HG03460 (cell line): ENCODE measurements at regions not wholly inside any gene's neighbourhood (a gene's known extent, or its start where the extent isn't known, plus 50 kb on each side); places are given as distances from the start of the nearest gene placed in this dataset.

Experiments used
- ATAC-seq: cut with Tn5 transposase; IDR thresholded peaks from one replicate; pipeline ENCODE4 v1.9.1; 2021; ENCODE audit not compliant: unreplicated experiment

DNA sequence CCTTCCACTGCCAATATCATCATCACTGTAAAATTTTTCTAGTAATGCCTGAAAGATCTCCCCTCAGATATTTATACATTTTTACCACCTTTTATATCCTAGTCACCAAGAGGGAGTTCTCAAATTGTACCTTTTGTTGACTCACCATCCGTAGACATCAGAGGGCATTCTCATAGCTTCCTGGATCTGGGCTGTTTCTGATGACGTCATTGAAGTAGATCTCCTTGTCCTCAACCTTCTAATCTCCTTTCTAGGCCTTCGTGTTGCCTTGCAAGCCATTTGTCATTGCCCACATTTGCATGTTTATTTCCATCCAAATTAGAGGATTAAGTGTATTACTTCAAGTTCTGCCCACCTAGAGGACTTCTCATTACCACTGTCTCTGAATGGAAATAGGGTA lies 193.4 kb upstream of the NRXN1 start:
- ATAC-seq: no peak

DNA sequence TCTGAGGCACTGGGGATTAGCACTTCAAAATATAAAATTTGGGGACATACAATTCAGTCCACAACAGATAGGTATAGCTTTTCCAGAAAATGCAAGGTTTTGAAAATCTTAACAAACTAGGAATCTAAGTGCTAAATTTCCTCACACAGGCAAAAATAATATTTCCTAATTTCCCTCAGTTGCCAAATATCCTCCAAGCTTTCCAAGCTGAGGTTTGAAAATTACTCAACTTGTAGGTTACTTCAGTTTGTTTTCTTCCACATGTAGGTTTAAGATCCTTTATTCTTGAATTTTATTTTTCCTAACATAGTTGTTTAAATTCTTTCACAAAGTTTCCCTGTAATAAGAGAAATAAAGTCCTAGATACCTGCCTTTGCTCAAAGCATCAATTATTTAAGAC lies 192.9 kb upstream of the NRXN1 start:
- no peak for ATAC-seq

DNA sequence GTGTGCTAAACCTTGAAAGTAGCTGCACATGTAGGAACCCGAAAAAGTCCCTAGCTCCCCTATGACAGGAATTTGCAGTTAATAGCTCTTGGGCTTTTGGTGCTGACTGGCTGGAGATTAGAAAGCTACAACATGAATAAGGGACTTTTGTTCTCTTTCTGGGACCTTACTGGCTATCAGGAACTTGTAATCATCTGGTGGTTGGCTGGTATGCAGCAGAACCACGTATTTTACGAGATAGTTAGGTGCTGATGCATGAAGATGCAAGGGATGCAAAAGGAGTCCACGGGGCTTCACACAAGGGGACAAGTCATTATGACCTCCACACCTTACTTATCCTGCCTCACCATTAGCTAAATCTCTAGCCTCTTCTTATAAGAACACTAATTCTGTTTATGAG lies 190.2 kb upstream of the NRXN1 start:
- no peak for ATAC-seq

DNA sequence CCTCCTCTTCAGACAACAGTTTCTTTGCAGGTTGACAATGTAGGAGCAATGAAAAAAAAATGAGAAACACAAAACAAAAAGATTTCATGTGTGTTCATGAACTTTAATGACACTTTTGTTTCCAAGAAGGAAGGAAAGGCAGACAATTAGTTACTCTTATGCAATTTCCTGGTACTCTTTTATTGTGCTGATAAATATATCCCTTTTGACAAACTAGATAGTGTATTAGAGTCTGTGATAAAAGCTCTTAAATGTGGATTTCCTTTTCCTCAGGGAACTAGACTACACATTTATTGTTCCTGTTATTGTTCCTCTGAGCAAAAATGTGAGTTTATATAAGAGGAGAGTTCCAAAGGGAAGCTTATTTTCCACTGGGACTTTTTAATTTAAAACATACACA lies 188.7 kb upstream of the NRXN1 start:
- ATAC-seq: no peak

DNA sequence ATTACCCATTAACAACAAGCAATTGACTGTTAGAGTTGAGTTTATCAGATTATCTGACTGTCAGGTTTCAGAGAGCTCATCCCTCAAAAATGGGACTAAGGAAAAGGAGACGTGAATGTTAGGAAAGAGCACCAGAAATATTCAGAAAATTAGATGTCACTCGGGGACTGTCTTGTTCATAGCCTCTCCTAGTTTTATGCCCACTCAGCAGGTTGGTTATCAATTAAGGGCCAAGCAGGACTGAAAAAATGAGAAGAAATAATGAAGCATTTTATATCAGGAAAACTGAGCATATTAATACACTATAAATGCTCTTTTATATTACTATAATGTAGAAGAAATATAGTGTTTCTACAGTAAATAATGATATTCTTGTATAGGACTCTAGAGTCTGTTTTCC lies 188.1 kb upstream of the NRXN1 start:
- ATAC-seq: no peak

DNA sequence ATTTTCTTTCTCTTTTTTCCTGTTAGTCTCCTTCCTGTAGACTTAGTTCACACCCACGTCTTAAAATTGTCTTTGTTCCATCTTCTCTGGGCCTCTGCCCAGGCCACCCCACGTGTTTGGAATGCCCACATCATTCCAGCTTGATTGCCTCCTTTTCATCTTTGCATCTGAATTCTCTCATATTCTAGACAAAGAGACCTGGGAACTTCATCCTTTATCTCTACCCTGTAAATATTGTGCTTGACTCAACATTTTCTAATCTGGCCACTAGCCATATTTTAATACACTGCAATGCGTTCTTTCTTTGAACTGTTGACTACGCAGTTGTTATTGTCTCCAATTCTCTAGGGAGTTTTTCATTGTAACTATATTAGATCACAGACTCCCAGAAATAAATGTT lies 187.5 kb upstream of the NRXN1 start:
- no peak for ATAC-seq

DNA sequence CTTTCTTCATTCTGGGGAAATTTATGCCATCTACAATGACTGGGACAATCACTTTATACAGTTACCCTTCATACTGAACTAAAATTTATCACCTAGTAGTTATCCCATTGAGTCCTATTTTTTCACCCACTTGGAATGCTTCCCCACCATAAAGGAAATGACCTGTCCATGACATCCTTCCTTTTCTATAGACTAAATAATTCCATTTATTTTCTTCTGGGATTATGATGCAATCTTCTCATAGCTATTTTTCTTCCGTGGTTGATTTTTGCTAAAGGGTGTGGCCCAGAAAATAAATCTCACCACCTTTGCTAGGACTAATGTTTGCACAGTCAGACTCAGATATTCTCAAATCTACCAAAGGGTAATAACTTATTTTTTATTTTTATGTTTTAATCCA lies 186.1 kb upstream of the NRXN1 start:
- no peak for ATAC-seq

DNA sequence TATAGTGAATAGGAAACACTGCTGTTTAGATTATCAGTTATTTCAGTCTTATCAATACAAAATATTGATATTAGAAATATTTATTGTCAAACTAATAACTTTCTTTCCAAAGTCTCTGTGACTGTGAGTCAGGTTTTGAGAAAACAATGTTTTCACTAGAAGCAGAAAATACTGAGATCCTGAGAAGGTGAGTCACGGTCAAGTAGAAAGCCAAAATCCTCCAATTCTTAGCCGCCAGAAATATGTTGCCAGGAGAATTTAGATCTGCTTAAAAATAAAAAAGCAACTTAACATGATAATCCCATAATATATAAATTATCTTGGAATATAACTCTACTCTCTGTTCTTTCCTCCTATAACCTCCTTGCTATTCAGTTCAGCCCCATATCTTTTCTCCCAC lies 181.9 kb upstream of the NRXN1 start:
- ATAC-seq: no peak

DNA sequence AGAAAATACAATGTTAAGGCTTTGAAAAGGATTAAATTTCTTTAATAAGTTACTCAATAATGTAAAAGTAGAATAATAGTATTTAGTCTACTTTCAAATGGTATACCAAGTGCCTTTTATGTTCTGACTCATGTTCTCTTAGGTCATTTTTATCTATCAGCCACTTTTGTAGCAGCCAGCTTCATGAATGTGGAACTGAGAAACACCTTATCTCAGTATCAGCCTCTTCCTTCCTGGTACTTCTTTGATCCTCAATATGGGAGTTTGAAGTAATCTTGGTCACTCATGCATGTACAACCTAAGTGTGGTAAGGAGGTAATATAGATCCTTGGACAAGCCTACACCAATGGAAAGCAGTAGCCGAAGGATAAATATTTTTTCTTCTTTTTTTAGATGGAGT lies 180.4 kb upstream of the NRXN1 start:
- ATAC-seq: no peak

DNA sequence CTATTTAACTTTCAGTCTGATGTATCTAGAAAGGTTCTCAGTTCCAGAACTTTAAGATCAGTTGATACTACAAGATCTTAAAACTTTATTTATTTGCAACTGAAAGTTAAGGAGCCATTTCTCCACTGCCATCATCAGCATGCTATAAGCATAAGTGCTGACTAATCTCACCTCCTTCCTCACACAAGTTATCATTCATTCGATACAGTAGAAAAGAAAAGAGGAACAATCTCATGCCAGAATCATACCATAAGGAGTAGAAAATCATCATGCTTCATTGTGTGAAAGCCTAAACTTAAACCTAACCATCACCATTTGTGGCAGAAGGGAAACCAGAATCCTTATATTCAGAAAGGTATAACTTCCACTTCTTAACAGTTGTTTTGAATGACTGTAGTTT lies 176.6 kb upstream of the NRXN1 start:
- no peak for ATAC-seq

DNA sequence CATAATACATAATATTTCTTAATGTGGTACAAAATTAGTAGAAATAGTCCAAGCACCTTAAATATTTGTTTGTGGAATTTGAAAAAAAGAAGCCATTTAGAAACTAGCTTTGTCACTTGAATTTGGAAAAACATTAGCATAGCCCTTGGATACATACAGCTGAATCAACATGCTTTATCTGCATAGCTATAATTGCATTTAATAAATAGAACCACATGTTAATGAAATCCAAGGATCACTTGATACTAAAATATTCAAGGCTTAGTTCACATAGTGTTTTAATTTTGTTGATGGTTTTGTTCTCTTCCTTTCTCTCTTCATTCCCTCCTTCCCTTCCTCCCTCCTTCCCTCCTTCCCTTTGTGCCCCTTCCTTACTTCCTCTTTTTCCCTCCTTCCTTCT lies 169.4 kb upstream of the NRXN1 start:
- no peak for ATAC-seq

DNA sequence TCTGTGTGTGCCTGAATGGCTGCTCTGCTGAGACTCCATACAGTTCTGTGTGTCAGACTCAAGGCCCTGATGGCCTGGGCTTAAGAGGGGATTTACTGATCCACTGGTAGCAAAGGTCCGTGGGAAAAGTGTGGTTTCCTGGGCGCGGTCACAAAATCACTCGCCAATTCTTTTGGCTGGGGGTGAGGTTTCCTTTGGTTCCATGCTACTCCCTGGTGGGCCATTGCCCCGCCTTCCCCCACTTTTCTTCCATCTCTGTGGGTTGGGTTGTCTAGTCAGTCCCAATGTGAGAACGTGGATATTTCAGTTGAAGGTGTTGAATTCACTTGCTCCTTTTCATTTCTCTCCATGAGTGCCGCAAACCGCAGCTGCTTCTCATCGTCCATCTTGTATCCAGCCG lies 162.7 kb upstream of the NRXN1 start:
- no peak for ATAC-seq

DNA sequence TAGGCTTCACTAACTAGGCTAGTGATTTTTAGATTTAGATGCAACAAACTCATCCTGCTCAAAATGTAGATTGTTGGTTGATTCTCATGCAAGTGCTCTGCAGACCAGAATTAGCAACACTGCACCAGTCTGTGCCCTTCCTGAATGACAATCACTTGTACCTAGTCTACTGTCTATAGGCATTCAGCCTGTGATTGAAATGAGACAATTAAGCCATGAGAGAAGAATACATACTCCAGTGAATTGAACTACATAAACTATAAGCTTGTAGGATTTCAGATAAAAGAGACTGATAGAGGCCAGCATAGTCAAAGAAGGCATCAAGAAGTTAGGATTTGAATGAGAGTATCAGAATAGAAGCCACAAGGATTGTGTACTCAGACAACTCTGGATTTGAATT lies 138.3 kb upstream of the NRXN1 start:
- ATAC-seq: no peak

DNA sequence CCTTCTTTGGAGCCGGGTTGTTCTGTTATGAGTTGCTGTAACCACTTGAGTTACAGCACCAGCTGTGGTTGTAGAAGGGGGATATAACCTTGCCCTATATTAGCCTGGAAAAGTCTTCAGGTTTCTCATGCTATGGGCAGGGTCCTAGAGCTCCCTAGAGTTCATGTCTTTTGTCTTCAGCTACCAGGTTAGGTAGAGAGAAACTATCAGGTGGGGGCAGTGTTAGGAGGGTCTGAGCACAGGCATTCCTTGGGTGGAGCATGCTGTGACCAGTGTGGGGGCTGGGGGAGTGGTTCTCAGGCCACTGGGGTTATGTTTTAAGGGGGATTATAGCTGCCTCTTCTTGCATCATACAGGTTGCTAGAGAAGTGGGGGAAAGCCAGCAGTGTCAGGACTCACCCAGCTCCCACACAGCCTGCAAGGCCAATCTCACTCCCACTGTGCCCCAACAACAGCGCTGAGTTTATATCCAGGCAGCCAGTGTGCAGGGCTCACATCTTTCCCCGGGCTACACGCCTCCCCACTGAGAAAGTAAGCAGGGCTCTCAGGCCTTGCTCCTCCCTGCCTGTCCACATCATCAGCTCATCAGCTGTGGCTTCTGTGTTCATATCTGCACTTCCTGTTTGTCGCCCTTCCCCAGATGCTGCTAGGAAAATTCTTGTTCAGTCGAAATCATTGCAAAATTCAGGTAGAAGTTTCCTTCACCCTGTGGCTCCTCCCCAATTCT lies 133.8 kb upstream of the NRXN1 start:
- ATAC-seq: no peak

DNA sequence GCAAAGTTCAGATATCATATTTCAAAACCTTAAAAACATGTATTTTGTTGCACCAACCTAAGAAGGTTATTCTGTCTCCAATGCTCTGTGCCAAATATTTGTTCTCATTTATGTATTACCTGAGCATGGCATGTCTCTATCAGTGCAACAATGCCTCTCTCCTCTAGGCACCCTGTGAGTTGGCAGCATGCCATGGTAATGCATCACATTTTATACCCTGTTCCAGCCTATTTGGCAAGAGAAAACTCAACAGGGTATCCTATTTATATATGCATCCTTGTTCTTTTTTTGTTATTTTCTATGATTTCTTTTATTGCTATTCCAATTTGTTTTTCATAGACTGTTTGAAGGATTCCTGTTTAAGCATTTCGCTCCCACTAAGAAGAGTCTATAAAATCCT lies 126.3 kb upstream of the NRXN1 start:
- ATAC-seq: no peak

DNA sequence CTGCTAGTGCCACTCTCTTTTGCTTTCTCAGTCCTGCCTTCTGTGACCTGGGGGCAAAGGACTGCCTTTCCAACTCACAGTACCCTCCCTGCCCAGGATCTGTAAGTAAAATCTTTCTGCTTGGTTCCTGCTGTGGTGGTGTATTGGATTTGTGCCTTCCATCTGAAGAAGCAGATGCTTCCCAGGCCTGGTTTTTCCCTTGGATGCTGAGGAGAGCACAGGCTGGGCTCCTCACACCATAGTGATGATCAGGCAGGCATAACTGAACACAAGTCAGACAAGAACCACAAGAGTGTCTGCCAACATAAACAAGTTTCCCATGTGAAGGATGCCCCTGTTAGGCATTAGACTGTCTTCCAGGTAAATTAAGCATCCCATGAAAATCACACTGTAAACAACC lies 121.3 kb upstream of the NRXN1 start:
- no peak for ATAC-seq

DNA sequence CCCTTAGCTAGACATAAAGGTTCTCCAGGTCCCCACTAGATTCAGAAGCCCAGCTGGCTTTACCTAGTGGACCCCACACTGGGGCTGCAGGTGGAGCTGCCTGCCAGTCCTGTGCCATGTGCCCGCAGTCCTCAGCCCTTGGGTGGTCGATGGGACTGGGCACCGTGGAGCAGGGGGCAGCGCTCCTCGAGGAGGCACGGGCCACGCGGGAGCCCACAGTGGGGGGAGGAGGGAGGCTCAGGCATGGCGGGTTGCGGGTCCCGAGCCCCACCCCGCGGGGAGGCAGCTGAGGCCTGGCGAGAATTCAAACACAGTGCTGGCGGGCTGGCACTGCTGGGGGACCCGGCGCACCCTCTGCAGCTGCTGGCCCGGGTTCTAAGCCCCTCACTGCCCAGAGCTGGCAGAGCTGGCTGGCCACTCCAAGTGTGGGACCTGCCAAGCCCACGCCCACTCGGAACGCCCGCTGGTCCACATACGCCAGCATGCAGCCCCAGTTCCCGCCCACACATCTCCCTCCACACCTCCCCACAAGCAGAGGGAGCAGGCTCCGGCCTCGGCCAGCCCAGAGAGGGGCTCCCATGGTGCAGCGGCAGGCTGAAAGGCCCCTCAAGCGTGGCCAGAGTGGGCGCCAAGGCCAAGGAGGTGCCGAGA lies 119.7 kb upstream of the NRXN1 start:
- no peak for ATAC-seq

DNA sequence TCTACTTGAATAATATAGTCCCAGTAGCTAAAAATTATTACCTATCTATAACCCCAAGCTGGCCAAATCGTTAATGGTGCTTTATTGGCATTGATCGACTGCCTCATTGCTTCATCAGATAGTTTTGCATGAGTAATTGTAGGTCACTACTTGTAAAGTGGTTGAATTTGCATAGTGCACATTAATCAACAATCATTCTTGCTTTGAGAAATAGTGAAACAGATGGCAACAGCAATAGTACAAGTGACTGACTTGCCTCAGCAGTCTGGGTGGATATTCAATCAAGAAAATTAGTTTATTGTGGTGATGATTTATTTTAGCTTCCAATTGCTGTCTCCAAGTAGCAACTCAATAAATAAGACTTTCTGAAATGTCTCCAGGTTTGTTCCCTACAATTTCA lies 117.8 kb upstream of the NRXN1 start:
- ATAC-seq: no peak

DNA sequence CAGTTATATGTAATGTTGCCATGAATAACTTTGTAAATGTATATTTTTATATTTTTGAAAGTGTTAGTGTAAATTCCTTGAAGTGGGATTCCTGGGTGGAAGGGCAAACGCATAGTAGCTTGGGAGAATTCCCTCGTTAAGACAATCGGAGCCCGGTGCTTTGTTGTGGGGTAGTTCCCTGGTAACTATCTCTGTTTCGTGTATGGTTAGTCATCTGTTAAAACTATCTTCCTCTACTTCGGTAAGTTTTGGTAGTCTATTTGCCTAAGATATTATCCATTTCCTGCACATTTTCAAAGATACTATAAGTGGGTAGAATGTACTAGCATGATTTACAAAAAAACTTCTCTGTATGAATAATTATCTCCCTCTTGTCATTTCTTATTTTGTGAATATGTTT lies 113.8 kb upstream of the NRXN1 start:
- no peak for ATAC-seq

DNA sequence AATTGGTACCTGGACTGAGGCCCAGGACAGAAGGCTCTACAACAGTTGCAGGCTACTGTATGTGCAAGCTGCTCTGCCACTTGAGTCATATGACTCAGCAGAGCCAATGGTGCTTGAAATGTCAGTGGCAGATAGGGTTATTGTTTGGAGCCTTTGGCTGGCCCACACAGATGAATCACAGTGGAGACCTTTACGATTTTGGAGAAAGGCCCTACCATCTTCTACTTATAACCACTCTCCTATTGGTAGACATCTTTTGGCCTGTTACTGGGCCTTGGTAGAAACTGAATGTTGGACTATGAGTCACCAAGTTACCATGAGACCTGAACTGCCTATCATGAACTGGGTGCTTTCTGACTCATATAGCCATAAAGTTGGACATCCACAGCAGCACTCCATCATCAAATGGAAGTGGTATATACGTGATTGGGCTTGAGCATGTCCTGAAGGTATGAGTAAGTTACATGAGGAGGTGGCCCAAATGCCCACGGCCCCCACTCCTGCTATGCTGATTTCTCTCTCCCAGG lies 88.9 kb upstream of the NRXN1 start:
- ATAC-seq: no peak

DNA sequence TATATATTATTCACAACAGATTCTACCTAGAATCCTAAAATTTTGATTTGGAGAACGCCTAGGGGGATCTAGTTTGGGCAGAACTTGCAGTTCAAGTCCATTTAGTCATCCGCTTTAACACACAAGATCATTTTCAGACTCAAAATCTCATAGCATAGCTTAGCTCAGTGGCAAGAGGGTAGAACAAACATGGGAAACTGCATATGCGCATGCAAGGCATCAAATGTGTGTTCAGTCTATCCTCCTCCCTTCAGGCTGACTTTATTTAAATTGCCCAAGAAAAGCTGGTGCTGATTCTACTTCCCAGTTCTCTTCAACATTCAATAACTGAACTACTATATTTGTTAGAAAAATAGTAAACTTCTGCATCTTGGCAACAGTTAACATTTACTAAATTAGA lies 79.6 kb upstream of the NRXN1 start:
- no peak for ATAC-seq

DNA sequence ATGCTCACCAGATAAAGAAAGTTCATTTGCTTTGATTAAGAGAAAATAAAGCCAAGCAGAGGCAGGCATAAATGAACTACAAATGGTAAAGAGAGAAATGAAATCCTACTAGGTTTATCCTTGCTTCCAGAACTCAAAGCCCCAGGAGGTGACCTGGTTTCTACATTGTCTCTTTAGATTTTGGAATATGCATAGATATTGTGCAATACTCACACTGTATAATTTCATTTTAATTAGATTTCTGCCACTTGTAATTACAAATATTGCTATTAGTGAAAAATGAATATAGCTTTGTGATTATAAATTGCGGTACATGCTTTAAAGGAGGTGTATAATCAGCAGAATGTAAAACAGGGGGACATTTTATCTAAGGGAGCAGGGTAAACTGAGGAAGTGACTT lies 76.9 kb upstream of the NRXN1 start:
- ATAC-seq: no peak

DNA sequence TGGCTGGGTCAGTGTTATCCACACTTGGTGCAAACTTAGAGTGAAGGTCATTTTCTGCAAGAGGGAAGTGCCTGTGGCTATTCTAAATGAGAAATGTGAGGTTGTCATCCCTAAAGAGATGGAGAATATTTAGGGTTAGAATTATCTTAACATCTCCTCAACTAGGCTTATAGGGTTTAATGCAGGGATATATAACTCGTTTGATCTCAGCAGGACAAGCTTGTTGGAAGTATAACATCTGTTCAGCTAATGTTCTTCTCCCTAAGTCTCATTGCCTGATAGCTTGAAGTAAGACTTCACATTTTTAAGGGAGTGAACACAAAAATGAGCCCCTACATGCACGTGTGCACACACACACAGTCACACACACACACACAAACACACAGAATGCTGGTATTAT lies 75.9 kb upstream of the NRXN1 start:
- ATAC-seq: no peak
